Small intestine (tissue), 7 donors: ENCODE measurements at regions not wholly inside any gene's neighbourhood (a gene's known extent, or its start where the extent isn't known, plus 50 kb on each side); places are given as distances from the start of the nearest gene placed in this dataset.

Experiments
- DNase-seq, 2 donors: peaks; one replicate each; pipeline versions ENCODE4 v3.0.0 to v3.0.0-alpha.2; 2013
- FAIRE-seq: peaks from 2 replicates; lab custom pipeline; 2012; peaks lifted over from hg19 to GRCh38; lab: Jason Lieb, UNC
- H3K27ac ChIP-seq, 3 donors: one replicate each; pipeline ENCODE4 v1.5.1; 2013; ENCODE audit warnings: low read length in 2 of 3, mild to moderate bottlenecking in 2 of 3, control low read depth in 1 of 3, inconsistent platforms in 1 of 3, low read depth in 1 of 3, moderate library complexity in 1 of 3
- H3K27me3 ChIP-seq, 3 donors: one replicate each; pipeline ENCODE4 v1.6.1; 2013; ENCODE audit warnings: low read length in 3 of 3, inconsistent platforms in 1 of 3; ENCODE audit not compliant: control insufficient read depth in 3 of 3, insufficient read depth in 3 of 3
- H3K36me3 ChIP-seq, 3 donors: one replicate each; pipeline ENCODE4 v1.6.1; 2013; ENCODE audit warnings: low read length in 3 of 3, inconsistent platforms in 1 of 3, low read depth in 1 of 3, mild to moderate bottlenecking in 1 of 3, moderate library complexity in 1 of 3; ENCODE audit not compliant: control insufficient read depth in 3 of 3, insufficient read depth in 2 of 3
- H3K4me1 ChIP-seq, 3 donors: one replicate each; pipeline ENCODE4 v1.6.1; 2013; ENCODE audit warnings: low read length in 2 of 3, inconsistent platforms in 1 of 3, low read depth in 1 of 3, mild to moderate bottlenecking in 1 of 3, moderate library complexity in 1 of 3; ENCODE audit not compliant: control insufficient read depth in 3 of 3, insufficient read depth in 2 of 3
- H3K4me3 ChIP-seq, 3 donors: one replicate each; pipeline ENCODE4 v1.5.1; 2013; ENCODE audit warnings: low read length in 3 of 3, control low read depth in 1 of 3, inconsistent platforms in 1 of 3, low read depth in 1 of 3, mild to moderate bottlenecking in 1 of 3, moderate library complexity in 1 of 3
- H3K9me3 ChIP-seq, 2 donors: one replicate each; pipeline ENCODE4 v1.6.1; 2013; ENCODE audit warnings: low read depth in 1 of 2, low read length in 1 of 2; ENCODE audit not compliant: control insufficient read depth in 2 of 2, insufficient read depth in 1 of 2
- WGBS, 3 donors: extraction: QIAGEN DNeasy Blood & Tissue Kit; methylation state at CpG; one replicate each; pipeline ENCODE4 v1.1.7; 2013; 5-methylcytosine and 5-hydroxymethylcytosine counted together
- donor health status: healthy with polysubstance abuse.
- donor health status: control.
- donor health status: control.
- donor health status: Bipolar disorder and iron deficiency.
- donor health status: healthy.

DNA sequence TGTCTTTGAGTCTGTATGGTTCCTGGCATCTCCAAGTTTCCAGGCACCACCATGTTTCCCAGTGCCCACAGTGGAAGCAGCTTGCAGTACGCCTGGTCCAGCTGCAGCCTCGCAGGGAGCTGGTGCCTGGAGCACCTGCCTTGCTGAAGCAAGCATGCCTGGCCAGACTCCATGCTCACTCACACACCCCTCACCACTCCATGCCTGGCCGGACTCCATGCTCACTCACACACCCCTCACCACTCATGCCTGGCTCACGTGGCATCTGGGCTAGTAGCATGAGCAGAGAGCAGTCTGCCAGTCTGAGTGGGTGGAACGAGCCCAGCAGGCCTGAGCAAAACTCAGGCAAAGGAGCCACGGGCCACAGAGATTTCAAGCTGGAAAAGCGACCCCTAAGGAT is 214.3 kb downstream of the TFAP2C start:
- DNase-seq = no peak
- no peaks in the 10 kb centered on the region for H3K27me3 ChIP-seq
- 62 to 79% (median 68%) methylated on average over 7 of the region's 7 CpGs for WGBS, 3 donors
- H3K36me3 ChIP-seq = no peaks in the 10 kb centered on the region
- no peaks in the 10 kb centered on the region for H3K9me3 ChIP-seq
- no peak overlapping the region for H3K27ac ChIP-seq
- H3K4me1 ChIP-seq = no peaks in the 10 kb centered on the region
- no peak for FAIRE-seq
- H3K4me3 ChIP-seq = no peak overlapping the region

DNA sequence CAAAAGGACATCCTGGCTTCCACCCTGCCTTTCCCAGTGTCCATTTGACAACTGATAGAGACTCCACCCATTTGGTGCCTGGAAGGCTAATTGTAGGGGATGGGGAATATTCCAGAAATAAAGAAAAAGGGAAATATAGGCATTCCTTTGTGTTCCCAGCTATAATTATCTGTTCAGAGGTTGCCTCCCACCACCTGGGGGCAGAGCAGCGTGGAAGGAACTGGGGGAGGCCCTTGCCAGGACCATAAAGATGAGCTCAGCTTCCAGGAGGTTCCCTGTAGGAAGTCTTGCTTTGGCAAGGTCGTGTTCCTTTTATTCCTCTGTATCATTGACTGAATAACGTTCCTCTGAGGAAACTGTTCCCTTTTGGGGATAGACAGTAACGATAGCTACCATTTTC is 214.7 kb downstream of the TFAP2C start:
- no peak overlapping the region for H3K27ac ChIP-seq
- H3K27me3 ChIP-seq = no peaks in the 10 kb centered on the region
- no peaks in the 10 kb centered on the region for H3K4me1 ChIP-seq
- no peaks in the 10 kb centered on the region for H3K36me3 ChIP-seq
- H3K4me3 ChIP-seq = no peak overlapping the region
- no peak for DNase-seq
- no peaks in the 10 kb centered on the region for H3K9me3 ChIP-seq
- 38 to 54% (median 38%) methylated on average over 4 of the region's 4 CpGs for WGBS, 3 donors
- FAIRE-seq = no peak

DNA sequence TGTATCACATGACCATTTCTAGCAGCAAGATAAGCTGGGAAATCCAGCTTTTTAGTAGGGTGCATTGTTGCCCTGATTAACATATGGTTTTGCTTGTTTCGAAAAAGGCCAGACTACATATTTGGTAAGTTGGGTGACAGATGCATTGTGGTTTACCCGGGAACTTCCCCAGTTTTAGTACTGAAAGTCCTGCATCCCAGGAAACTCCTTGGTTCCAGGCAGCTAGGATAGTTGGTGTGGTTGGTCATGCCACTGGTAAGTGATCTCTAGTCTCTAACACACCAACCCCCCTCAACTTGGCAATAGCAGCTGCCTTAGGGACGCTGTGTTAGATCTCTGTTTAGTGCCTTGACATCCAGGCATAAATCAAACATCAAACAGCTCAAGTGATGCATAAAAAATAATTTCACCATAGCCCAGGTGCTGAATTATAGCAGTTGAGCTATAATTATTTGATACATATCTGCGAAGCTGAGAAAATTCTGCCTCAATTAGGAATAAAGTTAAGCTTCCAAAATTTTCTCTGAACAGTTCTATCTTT is 216.5 kb downstream of the TFAP2C start:
- WGBS, 3 donors = 67 to 81% (median 72%) methylated on average over 4 of the region's 4 CpGs
- no peak for FAIRE-seq

DNA sequence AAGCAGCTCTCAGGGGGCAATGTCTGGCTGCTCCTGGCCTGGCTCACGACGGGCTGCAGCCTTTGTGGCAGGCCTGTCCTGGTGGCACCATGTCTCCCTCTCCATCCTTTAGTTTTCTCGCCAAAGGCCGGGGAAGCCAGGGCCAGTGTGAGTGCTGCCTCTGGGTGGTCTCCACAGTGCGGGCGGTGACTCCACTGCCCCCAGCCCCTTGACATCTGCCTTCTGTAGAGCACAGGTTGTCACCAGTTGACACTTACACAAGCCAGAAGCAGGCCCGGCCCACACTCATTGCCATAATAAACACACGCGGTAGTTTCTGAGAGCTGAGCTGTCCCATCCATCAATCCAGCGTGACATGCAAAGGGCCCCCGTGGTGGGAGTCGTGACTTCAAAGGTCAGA is 219.5 kb downstream of the TFAP2C start:
- no peaks in the 10 kb centered on the region for H3K4me1 ChIP-seq
- no peaks in the 10 kb centered on the region for H3K36me3 ChIP-seq
- H3K9me3 ChIP-seq = no peaks in the 10 kb centered on the region
- no peak overlapping the region for H3K4me3 ChIP-seq
- no peak overlapping the region for H3K27ac ChIP-seq
- FAIRE-seq (no peak), DNase-seq (no peak)
- WGBS, 3 donors = 47 to 52% (median 49%) methylated on average over 10 to 12 of the region's 12 CpGs
- H3K27me3 ChIP-seq = no peaks in the 10 kb centered on the region

More for the DNA sequence above, 216.5 kb downstream of the TFAP2C start:
- no peak overlapping the region for H3K27ac ChIP-seq
- H3K9me3 ChIP-seq = no peaks in the 10 kb centered on the region
- H3K4me3 ChIP-seq = no peak overlapping the region
- no peaks in the 10 kb centered on the region for H3K36me3 ChIP-seq
- no peaks in the 10 kb centered on the region for H3K27me3 ChIP-seq
- no peak for DNase-seq
- H3K4me1 ChIP-seq = no peaks in the 10 kb centered on the region

DNA sequence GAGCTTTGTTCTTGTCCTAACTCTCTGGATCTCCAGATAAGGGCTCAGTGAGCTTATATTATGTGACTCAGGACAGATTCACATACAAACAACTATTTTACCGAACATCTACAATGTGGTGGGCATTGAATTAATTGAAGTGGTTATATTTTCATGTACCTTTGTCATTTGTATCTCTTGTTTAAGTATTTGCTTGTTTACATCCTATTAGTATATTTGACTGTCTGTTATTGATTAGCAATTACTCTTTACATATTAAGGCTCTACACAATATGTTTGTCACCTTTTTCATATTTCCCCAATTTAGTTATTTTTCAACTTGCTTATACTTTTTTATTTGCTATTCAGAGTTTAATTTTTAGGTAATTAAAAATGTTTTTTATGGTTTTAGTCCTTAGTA is 222.4 kb downstream of the TFAP2C start:
- Histone ChIP-seq H3K9me3 (no peaks in the 10 kb centered on the region), H3K4me3 (no peak overlapping the region), H3K27me3 (no peaks in the 10 kb centered on the region), H3K4me1 (no peaks in the 10 kb centered on the region), H3K36me3 (no peaks in the 10 kb centered on the region), H3K27ac (no peak overlapping the region)
- no peak for FAIRE-seq
- 69 to 93% (median 83%) methylated on average over 1 of the region's 1 CpG for WGBS, 3 donors
- DNase-seq = no peak

DNA sequence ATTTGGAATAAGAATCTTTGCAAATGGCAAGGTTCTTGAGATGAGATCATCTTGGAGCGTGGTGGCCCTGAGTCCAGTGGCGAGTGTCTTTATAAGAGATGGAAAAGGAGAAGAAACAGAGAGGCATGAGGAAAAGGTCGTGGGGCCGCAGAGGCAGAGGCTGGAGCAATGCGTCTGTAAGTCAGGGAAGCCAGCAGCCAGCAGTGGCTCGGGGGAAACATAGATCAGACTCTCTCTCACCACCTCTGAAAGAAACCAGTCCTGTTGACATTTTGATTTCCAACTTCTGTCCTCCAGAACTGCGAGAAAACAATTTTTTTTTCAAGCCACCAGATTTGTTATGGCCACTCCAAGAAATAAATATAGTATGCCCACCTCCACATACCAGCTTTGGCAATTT is 226.6 kb downstream of the TFAP2C start:
- DNase-seq (no peak), FAIRE-seq (no peak)
- no peaks in the 10 kb centered on the region for H3K27me3 ChIP-seq
- H3K9me3 ChIP-seq = no peaks in the 10 kb centered on the region
- H3K36me3 ChIP-seq = no peaks in the 10 kb centered on the region
- no peak overlapping the region for H3K4me3 ChIP-seq
- H3K27ac ChIP-seq = no peak overlapping the region
- 66 to 69% (median 67%) methylated on average over 7 of the region's 7 CpGs for WGBS, 3 donors
- H3K4me1 ChIP-seq = no peaks in the 10 kb centered on the region

DNA sequence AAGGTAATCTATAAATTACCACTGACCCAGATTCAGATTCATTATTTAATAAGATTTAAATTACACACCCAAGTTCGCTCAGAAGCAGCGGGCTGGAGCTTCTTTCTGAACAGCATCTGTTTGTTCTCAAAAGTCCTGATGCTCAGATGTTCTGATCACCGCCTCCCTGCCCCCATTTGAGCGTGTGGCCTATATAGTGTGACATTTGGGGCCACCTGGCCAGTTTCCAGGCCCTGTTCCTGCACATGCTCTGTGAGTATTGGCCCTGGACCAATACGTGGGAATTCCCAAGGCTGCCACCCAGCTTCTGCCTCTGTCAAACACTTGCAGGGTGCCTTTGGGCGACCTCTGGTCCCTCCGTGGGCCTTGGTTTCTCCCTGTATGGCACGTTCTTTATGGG is 228.8 kb downstream of the TFAP2C start:
- Histone ChIP-seq H3K4me3 (no peak overlapping the region), H3K4me1 (no peaks in the 10 kb centered on the region), H3K9me3 (no peaks in the 10 kb centered on the region), H3K27ac (no peak overlapping the region), H3K27me3 (peaks cover 0 to 3% (median 0%) of the 10 kb centered on the region in 3 donors), H3K36me3 (no peaks in the 10 kb centered on the region)
- DNase-seq (no peak), FAIRE-seq (no peak)
- 50 to 70% (median 55%) methylated on average over 8 of the region's 8 CpGs for WGBS, 3 donors

DNA sequence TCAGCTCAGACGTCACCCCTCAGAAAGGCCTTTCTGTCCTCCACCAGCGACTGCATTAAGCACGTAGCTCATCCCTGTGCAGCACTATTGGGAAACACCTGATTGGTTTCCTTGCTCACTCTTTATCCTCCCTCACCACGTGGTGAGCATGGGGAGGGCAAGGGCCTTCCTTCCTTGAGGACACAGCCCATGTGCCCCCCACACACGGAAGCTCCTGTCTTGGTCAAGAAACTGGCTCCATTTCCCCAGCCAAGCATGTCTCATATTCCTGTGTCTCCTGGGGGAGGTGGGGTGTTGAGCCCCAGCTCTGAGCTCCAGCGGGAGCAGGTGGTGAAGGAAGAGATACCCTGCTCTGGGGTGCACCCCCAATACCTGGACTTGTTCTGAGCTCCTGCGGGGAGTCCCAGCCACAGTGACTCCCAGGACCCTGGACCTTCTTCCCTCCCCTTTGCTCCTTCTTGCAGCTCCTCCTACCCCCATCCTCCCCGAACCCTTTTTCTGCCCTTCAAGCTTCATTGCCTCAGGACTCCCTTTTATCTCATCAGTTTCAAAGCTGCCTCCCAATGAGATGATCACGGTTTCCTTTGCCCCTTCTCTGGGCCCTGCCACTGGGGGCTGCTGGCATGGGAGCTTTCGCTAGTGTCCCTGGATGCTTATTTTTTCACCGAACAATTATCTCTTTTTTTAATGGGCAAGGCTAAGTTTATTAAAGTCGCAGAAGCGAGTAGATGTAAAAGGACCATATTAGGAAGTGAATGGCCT is 230.1 kb downstream of the TFAP2C start:
- no peaks in the 10 kb centered on the region for H3K36me3 ChIP-seq

More for the DNA sequence above, 230.1 kb downstream of the TFAP2C start:
- 59 to 66% (median 60%) methylated on average over 13 of the region's 13 CpGs for WGBS, 3 donors
- no peaks in the 10 kb centered on the region for H3K9me3 ChIP-seq
- no peak for DNase-seq
- H3K4me3 ChIP-seq = no peak overlapping the region
- no peaks in the 10 kb centered on the region for H3K4me1 ChIP-seq
- H3K27ac ChIP-seq = no peak overlapping the region
- H3K27me3 ChIP-seq = peaks cover 0 to 3% (median 0%) of the 10 kb centered on the region in 3 donors
- FAIRE-seq = no peak
